OCI-LY1 (cell line): ENCODE measurements at regions not wholly inside any gene's neighbourhood (a gene's known extent, or its start where the extent isn't known, plus 50 kb on each side); places are given as distances from the start of the nearest gene placed in this dataset.

Experiments used
- H2AFZ ChIP-seq: fragments of 200-600 bp; sonication (generic), shearing (Covaris generic); 2 replicates; pipeline ENCODE4 v1.6.0; 2014; ENCODE audit warnings: antibody characterized with exemption, mild to moderate bottlenecking, low read length
- H3F3A ChIP-seq: fragments of 200-600 bp; sonication (generic), shearing (Covaris generic); 2 replicates; pipeline ENCODE4 v1.6.0; 2014; ENCODE audit warnings: mild to moderate bottlenecking, antibody characterized with exemption, low read length, moderate library complexity; ENCODE audit not compliant: insufficient read depth
- H3K27ac ChIP-seq: fragments of 200-600 bp; sonication (generic); 2 replicates; pipeline ENCODE4 v1.5.1; 2014; ENCODE audit warnings: low read length, mixed run types, mild to moderate bottlenecking, low read depth; ENCODE audit not compliant: poor library complexity, severe bottlenecking
- H3K27me3 ChIP-seq: fragments of 200-600 bp; sonication (generic); 2 replicates; pipeline ENCODE4 v1.6.0; 2014; ENCODE audit warnings: antibody characterized with exemption, mild to moderate bottlenecking, low read length, moderate library complexity; ENCODE audit not compliant: insufficient read depth
- H3K36me3 ChIP-seq: fragments of 200-600 bp; sonication (generic); 2 replicates; pipeline ENCODE4 v1.6.1; 2014; ENCODE audit warnings: mild to moderate bottlenecking, antibody characterized with exemption, low read length, moderate library complexity, mixed read lengths; ENCODE audit not compliant: insufficient read depth
- H3K4me1 ChIP-seq: fragments of 200-600 bp; sonication (generic); 2 replicates; pipeline ENCODE4 v1.5.1; 2014; ENCODE audit warnings: mild to moderate bottlenecking, low read length, moderate library complexity; ENCODE audit not compliant: insufficient read depth, severe bottlenecking
- H3K4me2 ChIP-seq: fragments of 200-600 bp; sonication (generic), shearing (Covaris generic); 2 replicates; pipeline ENCODE4 v1.6.1; 2014; ENCODE audit warnings: low read length
- H3K4me3 ChIP-seq: fragments of 200-600 bp; sonication (generic); 2 replicates; pipeline ENCODE4 v1.5.1; 2014; ENCODE audit warnings: low read length, low read depth, mild to moderate bottlenecking, mixed read lengths; ENCODE audit not compliant: poor library complexity, severe bottlenecking
- H3K79me2 ChIP-seq: fragments of 200-600 bp; shearing (Covaris generic); 2 replicates; pipeline ENCODE4 v1.6.1; 2016; ENCODE audit warnings: mixed run types, low read length, mixed read lengths; ENCODE audit not compliant: insufficient read depth
- H3K9ac ChIP-seq: fragments of 200-600 bp; sonication (generic), shearing (Covaris generic); 2 replicates; pipeline ENCODE4 v1.6.1; 2014; ENCODE audit warnings: mild to moderate bottlenecking, low read length, mixed read lengths
- H3K9me2 ChIP-seq: fragments of 200-600 bp; sonication (generic), shearing (Covaris generic); 2 replicates; pipeline ENCODE4 v1.6.1; 2014; ENCODE audit warnings: low read depth, mild to moderate bottlenecking, low read length, mixed read lengths
- H3K9me3 ChIP-seq: fragments of 200-600 bp; shearing (Covaris generic); 2 replicates; pipeline ENCODE4 v1.6.1; 2014; ENCODE audit warnings: low read length, mixed read lengths
- H4K20me1 ChIP-seq: fragments of 200-600 bp; sonication (generic), shearing (Covaris generic); 2 replicates; pipeline ENCODE4 v1.6.0; 2016; ENCODE audit warnings: mild to moderate bottlenecking, low read length; ENCODE audit not compliant: insufficient read depth
- EZH2 ChIP-seq: fragments of 200-600 bp; sonication (generic), shearing (Covaris generic); IDR thresholded peaks from 2 replicates; pipeline ENCODE4 v1.8.0; 2017; ENCODE audit warnings: borderline replicate concordance, mixed run types, mild to moderate bottlenecking, antibody characterized with exemption, low read length, moderate library complexity, mixed read lengths
- TF ChIP-seq, protein P1 (sequence below): fragments of 200-600 bp; sonication (generic), shearing (Covaris generic); IDR thresholded peaks from 2 replicates; pipeline ENCODE4 v1.5.1; 2017; ENCODE audit warnings: mild to moderate bottlenecking, antibody characterized with exemption, low read length, moderate library complexity, mixed read lengths

DNA sequence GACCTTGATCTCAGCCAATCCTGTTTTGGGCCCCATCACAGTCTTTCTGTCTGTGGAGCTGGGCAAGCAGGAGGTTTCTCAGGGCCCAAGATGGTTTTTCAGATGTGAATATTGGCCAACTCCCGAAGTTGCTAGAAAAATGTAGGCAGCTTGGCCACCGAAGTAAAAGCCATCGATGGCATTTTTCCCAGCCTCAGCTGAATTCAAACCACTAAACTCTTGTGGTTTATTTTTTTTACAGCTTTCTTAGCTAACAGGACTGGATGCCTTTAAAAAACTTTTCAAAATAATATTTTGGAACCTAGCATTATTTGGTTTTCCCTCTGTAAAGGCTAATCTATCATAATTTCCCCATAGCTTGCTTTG is 102.5 kb upstream of the ERCC6L2 start:
- H2AFZ ChIP-seq = no peak overlapping the region
- H4K20me1 ChIP-seq = no peaks in the 10 kb centered on the region
- no peaks in the 10 kb centered on the region for H3K79me2 ChIP-seq
- H3K4me3 ChIP-seq = no peak overlapping the region
- 0 out of 2 replicates have a peak, but pooled peaks cover 10% of the 10 kb centered on the region for H3K27me3 ChIP-seq
- no peak overlapping the region for H3K9ac ChIP-seq
- H3K9me2 ChIP-seq = no peaks in the 10 kb centered on the region
- H3K27ac ChIP-seq = no peak overlapping the region
- H3F3A ChIP-seq = no peaks in the 10 kb centered on the region
- H3K4me2 ChIP-seq = no peak overlapping the region
- H3K4me1 ChIP-seq = no peaks in the 10 kb centered on the region
- no peaks in the 10 kb centered on the region for H3K36me3 ChIP-seq
- TF ChIP-seq, protein P1, sequence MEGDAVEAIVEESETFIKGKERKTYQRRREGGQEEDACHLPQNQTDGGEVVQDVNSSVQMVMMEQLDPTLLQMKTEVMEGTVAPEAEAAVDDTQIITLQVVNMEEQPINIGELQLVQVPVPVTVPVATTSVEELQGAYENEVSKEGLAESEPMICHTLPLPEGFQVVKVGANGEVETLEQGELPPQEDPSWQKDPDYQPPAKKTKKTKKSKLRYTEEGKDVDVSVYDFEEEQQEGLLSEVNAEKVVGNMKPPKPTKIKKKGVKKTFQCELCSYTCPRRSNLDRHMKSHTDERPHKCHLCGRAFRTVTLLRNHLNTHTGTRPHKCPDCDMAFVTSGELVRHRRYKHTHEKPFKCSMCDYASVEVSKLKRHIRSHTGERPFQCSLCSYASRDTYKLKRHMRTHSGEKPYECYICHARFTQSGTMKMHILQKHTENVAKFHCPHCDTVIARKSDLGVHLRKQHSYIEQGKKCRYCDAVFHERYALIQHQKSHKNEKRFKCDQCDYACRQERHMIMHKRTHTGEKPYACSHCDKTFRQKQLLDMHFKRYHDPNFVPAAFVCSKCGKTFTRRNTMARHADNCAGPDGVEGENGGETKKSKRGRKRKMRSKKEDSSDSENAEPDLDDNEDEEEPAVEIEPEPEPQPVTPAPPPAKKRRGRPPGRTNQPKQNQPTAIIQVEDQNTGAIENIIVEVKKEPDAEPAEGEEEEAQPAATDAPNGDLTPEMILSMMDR = no peak
- no peak for TF ChIP-seq EZH2
- no peaks in the 10 kb centered on the region for H3K9me3 ChIP-seq

DNA sequence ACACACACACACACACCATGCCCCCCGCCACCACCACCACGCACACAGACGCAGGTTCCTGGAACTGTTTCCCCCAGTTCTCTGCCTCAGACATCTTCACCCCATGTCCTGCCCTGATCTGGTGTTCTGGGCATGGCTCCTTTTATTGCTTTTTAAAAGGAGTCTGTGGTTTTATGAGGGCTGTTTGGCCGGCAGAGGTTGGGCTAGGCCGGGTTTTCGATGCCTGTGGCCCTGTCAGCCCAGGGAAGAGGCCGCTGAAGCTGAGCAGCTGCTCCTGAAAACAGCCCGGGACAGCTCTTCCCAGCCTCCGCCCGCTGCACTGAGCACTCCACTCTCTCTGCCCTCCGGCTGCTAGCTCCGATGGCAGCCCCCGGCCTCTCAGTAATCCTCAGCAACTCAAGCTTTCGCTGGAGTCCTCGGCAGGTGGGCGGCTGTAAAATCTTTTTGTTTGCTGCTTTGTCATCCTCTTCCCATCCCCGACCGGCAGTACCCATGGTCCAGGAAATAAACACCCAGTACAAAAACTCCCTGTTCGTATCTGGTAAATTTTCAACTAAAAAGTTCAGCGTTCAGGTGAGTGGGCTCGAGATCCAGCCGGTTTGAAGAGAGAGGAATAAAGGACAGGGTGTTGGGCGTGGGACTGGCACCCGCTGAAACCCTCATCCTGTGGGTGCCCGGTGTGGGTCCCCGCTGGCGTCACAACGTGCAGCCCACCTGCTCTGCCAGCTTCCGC is 103.0 kb upstream of the ERCC6L2 start:
- H3F3A ChIP-seq = no peaks in the 10 kb centered on the region
- TF ChIP-seq, protein P1 = no peak
- no peaks in the 10 kb centered on the region for H3K79me2 ChIP-seq
- H3K9me3 ChIP-seq = no peaks in the 10 kb centered on the region
- H3K36me3 ChIP-seq = no peaks in the 10 kb centered on the region
- H2AFZ ChIP-seq = no peak overlapping the region
- no peak overlapping the region for H3K9ac ChIP-seq
- H3K9me2 ChIP-seq = no peaks in the 10 kb centered on the region
- no peak overlapping the region for H3K4me3 ChIP-seq
- H3K4me1 ChIP-seq = no peaks in the 10 kb centered on the region
- no peaks in the 10 kb centered on the region for H4K20me1 ChIP-seq
- H3K4me2 ChIP-seq = no peak overlapping the region
- H3K27ac ChIP-seq = no peak overlapping the region
- 0 out of 2 replicates have a peak, but pooled peaks cover 10% of the 10 kb centered on the region for H3K27me3 ChIP-seq

DNA sequence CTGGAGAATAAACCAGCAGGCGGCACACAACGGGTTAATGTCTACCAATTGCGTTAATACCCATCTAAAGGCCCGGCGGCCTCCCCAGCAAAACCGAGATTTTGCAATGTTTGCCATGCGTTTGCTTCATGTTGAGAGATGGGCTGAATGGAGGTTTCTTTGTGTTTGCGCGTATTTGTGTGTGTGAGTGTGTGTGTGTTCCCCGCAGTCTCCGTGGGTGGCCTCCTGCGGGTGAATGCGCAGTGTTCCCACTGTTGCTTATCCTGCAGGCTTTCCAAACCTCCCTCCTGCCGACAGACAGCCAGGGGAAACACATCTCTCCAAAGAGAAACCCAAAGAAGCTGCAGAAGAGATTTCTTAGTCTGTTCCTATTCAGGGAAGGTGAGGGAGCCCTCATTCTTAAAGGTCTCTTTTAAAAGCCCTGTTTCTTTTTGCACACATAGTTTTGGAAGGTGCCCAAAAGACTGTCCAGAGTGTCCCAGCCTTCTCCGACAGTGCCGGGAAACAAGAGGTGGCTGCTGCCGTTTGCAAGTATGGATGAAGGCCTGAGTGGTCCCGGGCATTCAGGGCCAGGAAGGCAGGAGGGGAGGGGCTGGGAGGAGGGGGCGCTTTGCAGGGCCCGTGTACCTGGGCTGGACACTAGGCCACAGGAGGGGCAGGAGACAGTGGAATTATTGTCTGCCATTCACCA is 103.8 kb upstream of the ERCC6L2 start:
- Histone ChIP-seq H3K9ac (no peak overlapping the region), H3K4me2 (no peak overlapping the region), H4K20me1 (no peaks in the 10 kb centered on the region)

More for the DNA sequence above, 103.8 kb upstream of the ERCC6L2 start:
- Histone ChIP-seq H2AFZ (no peak overlapping the region), H3F3A (no peaks in the 10 kb centered on the region), H3K4me3 (no peak overlapping the region), H3K27me3 (0 out of 2 replicates have a peak, but pooled peaks cover 9% of the 10 kb centered on the region), H3K36me3 (no peaks in the 10 kb centered on the region), H3K27ac (no peak overlapping the region), H3K4me1 (no peaks in the 10 kb centered on the region), H3K9me3 (no peaks in the 10 kb centered on the region), H3K9me2 (no peaks in the 10 kb centered on the region), H3K79me2 (no peaks in the 10 kb centered on the region)
- no peak for TF ChIP-seq EZH2
- TF ChIP-seq, protein P1 = no peak
